IMR-90 (cell line): ENCODE measurements at regions not wholly inside any gene's neighbourhood (a gene's known extent, or its start where the extent isn't known, plus 50 kb on each side); places are given as distances from the start of the nearest gene placed in this dataset.

Experiments used
- ATAC-seq: fragments of 200-7000 bp; cut with Tn5 transposase; 2 replicates; pipeline ENCODE4 v1.9.1; 2020; ENCODE audit warnings: low read depth, mild to moderate bottlenecking, moderate library complexity
- BruUV-seq: library from RNA; stranded (reverse); fragments of 400-500 nt; replicated peaks from 2 replicates; lab custom pipeline; 2021; lab: Mats Ljungman, UMichigan
- CTCF ChIA-PET: fragments of 300-600 bp; formaldehyde crosslinking; extraction: SDS; loops from one replicate; lab custom pipeline; 2021; ENCODE audit warnings: antibody characterized with exemption; lab: Yijun Ruan, JAX
- POLR2A ChIA-PET: fragments of 300-600 bp; sonication (Branson Sonifier 250); formaldehyde crosslinking; loops from one replicate; lab custom pipeline; 2022; ENCODE audit warnings: antibody characterized with exemption; ENCODE audit not compliant: unreplicated experiment; lab: Charles Lee
- DNase-seq: peaks from one replicate; pipeline ENCODE4 v3.0.0; 2013
- H2AFZ ChIP-seq: replicated peaks from 2 replicates; pipeline ENCODE3; 2013; ENCODE audit warnings: low read length, mild to moderate bottlenecking; ENCODE audit not compliant: poor library complexity
- H2AK5ac ChIP-seq: 2 replicates; pipeline ENCODE4 v1.6.1; 2013; ENCODE audit warnings: low read depth, low read length, inconsistent platforms
- H2AK9ac ChIP-seq: replicated peaks from 2 replicates; pipeline ENCODE3; 2013; ENCODE audit warnings: mild to moderate bottlenecking, low read depth, low read length, moderate library complexity; ENCODE audit not compliant: poor library complexity
- H2BK120ac ChIP-seq: 2 replicates; pipeline ENCODE4 v1.6.1; 2013; ENCODE audit warnings: low read depth, low read length, inconsistent platforms
- H2BK15ac ChIP-seq: 3 replicates; pipeline ENCODE4 v1.6.1; 2013; ENCODE audit warnings: low read depth, low read length, inconsistent platforms
- H2BK20ac ChIP-seq: 2 replicates; pipeline ENCODE4 v1.6.1; 2013; ENCODE audit warnings: low read depth, mild to moderate bottlenecking, inconsistent platforms, low read length, moderate library complexity
- H2BK5ac ChIP-seq: 2 replicates; pipeline ENCODE4 v1.6.1; 2013; ENCODE audit warnings: mild to moderate bottlenecking, low read depth, low read length, inconsistent platforms; ENCODE audit not compliant: poor library complexity, severe bottlenecking
- H3K14ac ChIP-seq: replicated peaks from 2 replicates; pipeline ENCODE4 v1.6.1; 2013; ENCODE audit warnings: low read depth, low read length, inconsistent platforms
- H3K18ac ChIP-seq: 2 replicates; pipeline ENCODE4 v1.6.1; 2013; ENCODE audit warnings: low read depth, low read length, control low read depth
- H3K23ac ChIP-seq: 2 replicates; pipeline ENCODE4 v1.6.1; 2013; ENCODE audit warnings: low read depth, low read length, inconsistent platforms
- H3K27ac ChIP-seq: 2 replicates; pipeline ENCODE4 v1.5.1; 2013; ENCODE audit warnings: mild to moderate bottlenecking, control low read depth, low read length; ENCODE audit not compliant: insufficient read depth
- H3K27me3 ChIP-seq: 2 replicates; pipeline ENCODE4 v1.6.1; 2013; ENCODE audit warnings: low read length; ENCODE audit not compliant: control insufficient read depth, insufficient read depth
- H3K36me3 ChIP-seq: 2 replicates; pipeline ENCODE4 v1.6.1; 2013; ENCODE audit warnings: low read length, mixed read lengths; ENCODE audit not compliant: control insufficient read depth, insufficient read depth
- H3K4ac ChIP-seq: 2 replicates; pipeline ENCODE4 v1.6.1; 2013; ENCODE audit warnings: low read depth, low read length, inconsistent platforms
- H3K4me1 ChIP-seq: 2 replicates; pipeline ENCODE4 v1.6.1; 2013; ENCODE audit warnings: low read length, mixed read lengths; ENCODE audit not compliant: control insufficient read depth, insufficient read depth
- H3K4me2 ChIP-seq: 2 replicates; pipeline ENCODE4 v1.6.1; 2013; ENCODE audit warnings: low read depth, mild to moderate bottlenecking, control low read depth, low read length, moderate library complexity
- H3K4me3 ChIP-seq: 2 replicates; pipeline ENCODE4 v1.5.1; 2013; ENCODE audit warnings: low read depth, mild to moderate bottlenecking, control low read depth, low read length, moderate library complexity; ENCODE audit not compliant: insufficient read depth
- H3K56ac ChIP-seq: 2 replicates; pipeline ENCODE4 v1.6.1; 2013; ENCODE audit warnings: low read length, inconsistent platforms; ENCODE audit not compliant: insufficient read depth; ENCODE audit errors: extremely low read depth
- H3K79me1 ChIP-seq, 2 experiments: 2 replicates each; pipeline ENCODE4 v1.6.1; 2013; ENCODE audit warnings: low read length in 2 of 2, inconsistent platforms in 1 of 2, low read depth in 1 of 2
- H3K9ac ChIP-seq: 2 replicates; pipeline ENCODE4 v1.6.1; 2013; ENCODE audit warnings: low read depth, low read length, control low read depth
- H3K9me1 ChIP-seq: 2 replicates; pipeline ENCODE4 v1.6.1; 2013; ENCODE audit warnings: low read length, inconsistent platforms; ENCODE audit not compliant: insufficient read depth
- H3K9me3 ChIP-seq: 2 replicates; pipeline ENCODE4 v1.6.1; 2013; ENCODE audit warnings: low read length; ENCODE audit not compliant: control insufficient read depth, insufficient read depth
- H4K20me1 ChIP-seq: 2 replicates; pipeline ENCODE4 v1.6.1; 2013; ENCODE audit warnings: low read length, inconsistent platforms; ENCODE audit not compliant: insufficient read depth
- H4K5ac ChIP-seq: 2 replicates; pipeline ENCODE4 v1.6.1; 2013; ENCODE audit warnings: mild to moderate bottlenecking, low read depth, low read length, control low read depth
- H4K8ac ChIP-seq, 2 experiments: 2 replicates each; pipeline ENCODE4 v1.6.1; 2013; ENCODE audit warnings: low read depth in 2 of 2, low read length in 2 of 2, control low read depth in 1 of 2, inconsistent platforms in 1 of 2
- H4K91ac ChIP-seq: 2 replicates; pipeline ENCODE4 v1.6.1; 2013; ENCODE audit warnings: low read depth, low read length, inconsistent platforms; ENCODE audit not compliant: insufficient read depth
- MAFK ChIP-seq: IDR thresholded peaks from 2 replicates; pipeline ENCODE4 v1.6.1; 2012; ENCODE audit warnings: low read depth, low read length, improper control_type of control experiment
- MAZ ChIP-seq: IDR thresholded peaks from 2 replicates; pipeline ENCODE4 v1.6.1; 2012; ENCODE audit warnings: low read depth, mild to moderate bottlenecking, low read length, improper control_type of control experiment, moderate library complexity, borderline replicate concordance
- NFE2L2 ChIP-seq: fragments of 150-350 bp; IDR thresholded peaks from 2 replicates; pipeline ENCODE4 v1.6.1; 2016; ENCODE audit warnings: low read depth, mild to moderate bottlenecking, low read length
- RCOR1 ChIP-seq: IDR thresholded peaks from 2 replicates; pipeline ENCODE4 v1.6.1; 2012; ENCODE audit warnings: mild to moderate bottlenecking, low read length, improper control_type of control experiment; ENCODE audit not compliant: insufficient replicate concordance
- WGBS, 2 experiments: methylation state at CpG; one replicate each; pipeline versions ENCODE4 v1.1.5 to v1.1.7; 2013; ENCODE audit warnings: missing lambda C conversion rate in 2 of 2; ENCODE audit not compliant: insufficient read length in 1 of 2; ENCODE audit errors: extremely low coverage in 2 of 2; 5-methylcytosine and 5-hydroxymethylcytosine counted together
- dilution Hi-C: fragments of 300-500 bp; cut with HindIII; formaldehyde crosslinking; loops from one replicate; pipeline ENCODE4 v1.14.3; 2018; ENCODE audit warnings: low sequenced_read_pairs; ENCODE audit not compliant: unreplicated experiment
- in situ Hi-C: fragments of 300-500 bp; cut with MboI; formaldehyde crosslinking; loops from 3 replicates; pipeline ENCODE4 v1.14.3; 2019; ENCODE audit warnings: low sequenced_read_pairs, inconsistent platforms, mixed read lengths
- intact Hi-C: fragments of 100-400 bp; cut with micrococcal nuclease; formaldehyde crosslinking; loops from 2 replicates; pipeline ENCODE4 v1.10.0; 2022

GRCh38 chr2:88924533-88924932, 233.1 kb downstream of the RPIA start:
- dilution Hi-C loops = no loop called here
- H3K56ac ChIP-seq = no peak overlapping the region
- no peak overlapping the region for H4K91ac ChIP-seq
- TF ChIP-seq RCOR1 (no peak), NFE2L2 (peak; percentile 89), MAFK (peak; percentile 81), MAZ (no peak)
- no peaks in the 10 kb centered on the region for H3K27me3 ChIP-seq
- no peak overlapping the region for H2BK15ac ChIP-seq
- H2AK9ac ChIP-seq = no peak overlapping the region
- BruUV-seq = no TSS peak
- H3K4ac ChIP-seq = no peak overlapping the region
- no peak overlapping the region for H3K14ac ChIP-seq
- H2BK5ac ChIP-seq = no peak overlapping the region
- no peak for DNase-seq
- ChIA-PET POLR2A (no interaction called here), CTCF (interaction anchor here (1.2 kb wide), 1 partner anchor 44 kb away, joined by 4 read pairs; no protein-coding TSS in a partner anchor)
- H3K9me1 ChIP-seq = no peaks in the 10 kb centered on the region
- in situ Hi-C loops = no loop called here
- H3K18ac ChIP-seq = no peak overlapping the region
- intact Hi-C loops = no loop called here
- H3K36me3 ChIP-seq = no peaks in the 10 kb centered on the region
- H3K9me3 ChIP-seq = no peaks in the 10 kb centered on the region
- ATAC-seq = no peak
- no peak overlapping the region for H3K4me2 ChIP-seq
- H3K4me3 ChIP-seq = no peak overlapping the region
- no peak overlapping the region for H4K8ac ChIP-seq
- no peak overlapping the region for H3K9ac ChIP-seq
- no peak overlapping the region for H2BK120ac ChIP-seq
- no peak overlapping the region for H3K23ac ChIP-seq
- no peak overlapping the region for H3K27ac ChIP-seq
- no peak overlapping the region for H2AK5ac ChIP-seq
- no peak overlapping the region for H2BK20ac ChIP-seq
- H2AFZ ChIP-seq = no peak overlapping the region
- WGBS, 2 experiments = no CpG with 5 or more reads among the region's 1 CpG
- no peaks in the 10 kb centered on the region for H3K4me1 ChIP-seq
- no peak overlapping the region for H4K5ac ChIP-seq
- no peaks in the 10 kb centered on the region for H3K79me1 ChIP-seq
- H4K20me1 ChIP-seq = no peaks in the 10 kb centered on the region
